Astrocyte of the spinal cord (primary cell): ENCODE measurements at regions not wholly inside any gene's neighbourhood (a gene's known extent, or its start where the extent isn't known, plus 50 kb on each side); places are given as distances from the start of the nearest gene placed in this dataset.
A peak's percentile ranks its signal among the peaks of the same experiment; 100 is the strongest.

Experiments used
- DNase-seq: peaks from one replicate; pipeline ENCODE4 v3.0.0; 2011; ENCODE audit warnings: low read depth, low spot score
- H3K4me3 ChIP-seq: 2 replicates; pipeline ENCODE4 v1.5.1; 2011; ENCODE audit warnings: low read depth, mild to moderate bottlenecking, low read length, moderate library complexity
- in situ Hi-C: cut with HindIII; loops from 2 replicates; pipeline ENCODE4 v1.10.0; 2017; ENCODE audit warnings: low sequenced_read_pairs
- TF ChIP-seq, protein P1 (sequence below): IDR thresholded peaks from 2 replicates; pipeline ENCODE4 v1.5.1; 2012; ENCODE audit warnings: low read depth, mild to moderate bottlenecking, low read length, inconsistent platforms

DNA sequence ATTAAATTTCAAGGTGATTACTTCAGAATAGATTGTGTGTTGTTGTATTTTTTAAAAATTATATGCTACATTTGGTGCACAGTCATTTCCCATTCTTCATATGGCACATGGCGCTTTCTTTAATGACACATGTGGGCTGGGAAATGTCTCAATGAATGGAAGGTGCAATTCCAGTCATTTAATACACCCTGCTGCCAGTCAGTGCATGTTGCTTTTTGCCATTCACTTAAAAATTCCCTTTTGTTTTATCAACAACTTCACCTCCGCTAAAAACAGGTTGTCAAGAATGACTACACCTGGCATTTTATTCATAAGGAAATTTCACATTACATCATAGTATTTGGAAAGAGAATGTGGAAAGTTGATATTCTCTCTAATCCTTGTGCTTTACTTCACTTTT is 716.4 kb upstream of the ADAMTS5 start:
- in situ Hi-C loops: no loop called here
- no peak overlapping the region for H3K4me3 ChIP-seq
- no peak for DNase-seq
- TF ChIP-seq, protein P1, sequence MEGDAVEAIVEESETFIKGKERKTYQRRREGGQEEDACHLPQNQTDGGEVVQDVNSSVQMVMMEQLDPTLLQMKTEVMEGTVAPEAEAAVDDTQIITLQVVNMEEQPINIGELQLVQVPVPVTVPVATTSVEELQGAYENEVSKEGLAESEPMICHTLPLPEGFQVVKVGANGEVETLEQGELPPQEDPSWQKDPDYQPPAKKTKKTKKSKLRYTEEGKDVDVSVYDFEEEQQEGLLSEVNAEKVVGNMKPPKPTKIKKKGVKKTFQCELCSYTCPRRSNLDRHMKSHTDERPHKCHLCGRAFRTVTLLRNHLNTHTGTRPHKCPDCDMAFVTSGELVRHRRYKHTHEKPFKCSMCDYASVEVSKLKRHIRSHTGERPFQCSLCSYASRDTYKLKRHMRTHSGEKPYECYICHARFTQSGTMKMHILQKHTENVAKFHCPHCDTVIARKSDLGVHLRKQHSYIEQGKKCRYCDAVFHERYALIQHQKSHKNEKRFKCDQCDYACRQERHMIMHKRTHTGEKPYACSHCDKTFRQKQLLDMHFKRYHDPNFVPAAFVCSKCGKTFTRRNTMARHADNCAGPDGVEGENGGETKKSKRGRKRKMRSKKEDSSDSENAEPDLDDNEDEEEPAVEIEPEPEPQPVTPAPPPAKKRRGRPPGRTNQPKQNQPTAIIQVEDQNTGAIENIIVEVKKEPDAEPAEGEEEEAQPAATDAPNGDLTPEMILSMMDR: no peak

DNA sequence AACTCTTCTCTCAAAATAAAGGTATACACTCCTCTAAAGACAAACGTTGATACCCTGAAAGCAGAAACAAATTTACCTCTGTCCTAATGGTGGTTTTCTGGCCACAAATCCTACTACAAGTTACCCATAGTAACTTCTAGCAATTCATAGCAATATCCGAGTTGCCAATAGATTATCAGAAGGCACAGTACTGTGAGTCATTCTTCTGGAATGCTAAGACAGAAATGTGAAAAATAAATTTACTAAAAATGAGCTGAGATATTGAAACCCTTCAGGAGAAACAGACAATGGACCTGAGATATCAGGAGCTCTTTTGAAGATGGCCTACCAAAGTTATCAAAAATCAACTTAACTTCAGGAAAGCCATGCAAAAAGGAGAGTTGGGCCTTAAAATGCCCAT is 715.0 kb upstream of the ADAMTS5 start:
- TF ChIP-seq, protein P1: no peak
- peak; percentile 42 for DNase-seq
- H3K4me3 ChIP-seq: no peak overlapping the region
- in situ Hi-C loops: no loop called here

DNA sequence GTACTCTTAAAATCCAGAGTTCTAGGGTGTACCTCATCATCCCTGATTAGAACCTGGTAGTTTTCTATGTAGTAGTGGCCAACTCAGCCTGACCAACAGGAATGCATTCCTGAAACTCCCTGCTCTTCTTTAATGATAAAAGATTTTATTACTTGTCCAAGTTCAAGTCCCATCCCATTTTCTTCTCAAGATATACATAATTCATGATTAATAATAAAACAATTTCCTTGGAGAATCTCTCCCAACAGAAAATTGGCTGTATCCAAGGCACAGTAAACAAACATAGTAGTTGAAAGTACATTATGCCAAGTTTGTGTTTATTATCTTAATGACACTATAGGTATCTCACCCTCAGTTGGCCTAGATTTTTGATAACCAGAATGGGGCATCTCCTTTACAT is 714.1 kb upstream of the ADAMTS5 start:
- in situ Hi-C loops: no loop called here

DNA sequence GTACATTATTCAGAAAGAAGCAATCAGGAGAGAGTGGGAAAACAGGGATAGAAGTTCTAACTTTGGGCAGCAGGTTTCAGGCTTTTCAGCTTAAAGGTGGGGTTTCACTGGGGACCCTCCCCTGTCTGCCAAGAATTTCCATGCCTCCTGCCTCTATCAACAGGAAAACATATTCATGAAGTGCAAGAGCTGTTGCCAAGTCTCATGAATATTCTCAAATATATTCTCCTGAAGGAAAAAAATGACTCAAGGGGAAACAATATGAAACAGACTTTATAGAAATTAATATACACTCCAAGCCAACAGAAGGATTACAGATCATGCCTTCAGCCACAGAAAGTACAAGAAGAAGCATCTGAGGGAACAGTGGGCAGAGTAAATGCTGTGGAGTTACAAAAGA is 713.3 kb upstream of the ADAMTS5 start:
- in situ Hi-C loops: no loop called here
- TF ChIP-seq, protein P1: no peak
- H3K4me3 ChIP-seq: no peak overlapping the region
- no peak for DNase-seq

More for the DNA sequence above, 714.1 kb upstream of the ADAMTS5 start:
- H3K4me3 ChIP-seq: no peak overlapping the region
- DNase-seq: no peak
- TF ChIP-seq, protein P1: no peak

DNA sequence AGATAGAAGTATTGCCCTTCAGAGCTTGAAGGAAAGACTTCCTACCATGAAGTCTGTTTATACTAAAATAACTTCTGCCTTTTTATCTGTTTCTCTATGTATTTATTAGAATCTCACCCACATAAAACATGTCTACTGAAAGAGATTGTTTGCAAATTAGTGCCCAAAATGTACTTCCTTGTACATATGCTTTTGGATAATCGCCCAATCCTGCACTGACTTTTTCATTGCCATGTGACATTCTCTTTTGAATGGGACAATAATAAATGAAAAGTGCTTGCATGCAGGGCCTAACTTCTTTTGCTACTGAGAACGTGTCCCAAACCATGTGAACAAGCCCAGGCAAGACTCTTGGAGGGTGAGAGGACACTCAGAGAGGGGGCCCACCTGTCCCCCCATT is 711.6 kb upstream of the ADAMTS5 start:
- TF ChIP-seq, protein P1: no peak
- no peak overlapping the region for H3K4me3 ChIP-seq
- no peak for DNase-seq
- in situ Hi-C loops: no loop called here

DNA sequence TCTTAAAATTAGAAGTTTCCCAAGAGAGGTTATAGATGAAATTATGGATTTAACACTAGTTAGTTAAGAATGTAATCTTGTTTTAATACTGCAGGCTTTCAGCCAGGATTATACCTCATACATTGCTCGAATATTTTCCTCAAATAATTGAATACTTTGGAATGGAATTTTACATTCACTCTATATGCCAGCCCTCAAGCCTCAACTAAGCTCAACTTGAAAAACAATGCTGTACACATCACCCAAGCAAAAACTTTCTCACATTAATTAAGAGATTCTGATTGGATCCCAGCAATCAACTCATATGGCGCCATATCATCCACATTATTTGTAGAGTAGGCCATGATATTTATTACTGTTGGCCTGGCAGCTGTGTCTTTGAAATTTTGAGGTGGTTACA is 710.7 kb upstream of the ADAMTS5 start:
- in situ Hi-C loops: no loop called here
- no peak for DNase-seq
- TF ChIP-seq, protein P1: no peak
- H3K4me3 ChIP-seq: no peak overlapping the region

DNA sequence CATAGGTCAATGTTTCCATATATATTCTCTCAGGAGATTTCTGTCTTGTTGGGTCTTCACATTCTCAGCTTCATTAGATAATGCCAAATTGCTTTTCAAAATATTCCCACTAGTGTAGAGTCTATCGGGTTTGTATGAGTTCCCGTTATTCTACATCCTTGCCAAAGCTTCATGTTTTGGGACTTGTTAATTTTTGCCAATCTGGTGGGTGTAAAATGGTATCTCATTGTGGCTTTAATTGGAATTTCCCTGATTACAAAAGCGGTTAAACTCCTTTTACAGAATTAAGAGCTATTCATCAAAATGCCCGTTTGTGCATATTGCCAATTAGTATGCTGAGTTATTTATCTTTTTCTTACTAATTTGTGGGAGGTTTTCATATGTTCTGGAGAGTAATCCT is 708.4 kb upstream of the ADAMTS5 start:
- TF ChIP-seq, protein P1: no peak
- DNase-seq: no peak
- in situ Hi-C loops: no loop called here
- H3K4me3 ChIP-seq: no peak overlapping the region
